ENCODE measurements at regions not wholly inside any gene's neighbourhood (a gene's known extent, or its start where the extent isn't known, plus 50 kb on each side); places are given as distances from the start of the nearest gene placed in this dataset.

DNA sequence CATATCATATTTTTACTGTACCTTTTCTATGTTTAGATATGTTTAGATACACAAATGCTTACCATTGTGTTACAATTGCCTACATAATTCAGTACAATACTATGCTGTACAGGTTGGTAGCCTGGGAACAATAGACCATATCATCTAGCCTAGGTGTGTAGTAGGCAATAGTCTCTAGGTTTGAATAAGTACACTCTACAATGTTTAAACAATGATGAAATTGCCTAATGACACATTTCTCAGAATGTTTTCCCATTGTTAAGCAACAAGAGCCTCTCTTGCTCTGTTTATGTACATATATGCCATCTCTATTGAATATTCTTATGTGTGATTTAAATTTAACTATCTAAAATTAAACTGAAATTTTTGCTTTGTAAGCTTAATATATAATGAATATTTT is 209.6 kb upstream of the ST8SIA4 start:
- Histone ChIP-seq H3K27me3 (ENCODE audit: control insufficient read depth, insufficient read depth, low read length) (no peaks in the 10 kb centered on the region), H3K9ac (no peak overlapping the region), H3K79me2 (no peaks in the 10 kb centered on the region), H3K4me1 (no peaks in the 10 kb centered on the region), H3K4me3 (ENCODE audit: low read depth, low read length) (no peak overlapping the region), H3K36me3 (ENCODE audit: control insufficient read depth, insufficient read depth, low read length) (no peaks in the 10 kb centered on the region), H2AFZ (no peak overlapping the region), H3K27ac (no peak overlapping the region), H3K9me3 (ENCODE audit: control insufficient read depth, low read length) (no peaks in the 10 kb centered on the region), H3K4me2 (ENCODE audit: low read length) (no peak overlapping the region)
- TF ChIP-seq CTCF (IDR thresholded peaks at IDR 0.05), result no peak

- Histone ChIP-seq H3K4me3 (ENCODE audit: low read depth, low read length) (no peak overlapping the region), H3K79me2 (no peaks in the 10 kb centered on the region), H3K27ac (no peak overlapping the region), H3K9ac (no peak overlapping the region), H3K4me2 (ENCODE audit: low read length) (no peak overlapping the region), H3K27me3 (ENCODE audit: control insufficient read depth, insufficient read depth, low read length) (no peaks in the 10 kb centered on the region), H3K9me3 (ENCODE audit: control insufficient read depth, low read length) (no peaks in the 10 kb centered on the region), H2AFZ (no peak overlapping the region), H3K36me3 (ENCODE audit: control insufficient read depth, insufficient read depth, low read length) (no peaks in the 10 kb centered on the region), H3K4me1 (no peaks in the 10 kb centered on the region)
- no peak for TF ChIP-seq CTCF (IDR thresholded peaks at IDR 0.05)
Observed at GRCh38 chr5:101103874-101104273, 200.8 kb upstream of the ST8SIA4 start.

DNA sequence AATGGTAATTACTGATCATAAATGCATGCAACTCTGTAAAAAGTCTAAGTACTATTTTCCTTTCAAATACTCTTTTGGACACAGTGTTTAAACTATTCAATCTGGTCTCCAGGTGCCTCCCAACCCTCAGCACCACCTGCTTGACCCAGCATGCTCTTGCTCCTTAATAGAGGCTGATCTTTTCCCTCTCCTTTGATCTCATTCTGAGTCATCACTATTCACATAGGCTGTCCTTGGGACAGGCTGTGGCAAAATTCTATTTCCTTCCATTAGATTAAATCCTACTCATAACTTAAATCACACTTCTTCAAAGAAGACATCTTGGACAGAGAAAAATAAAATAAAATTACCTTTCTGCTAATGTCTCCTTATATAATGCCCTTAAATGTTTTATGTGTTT is 199.4 kb upstream of the ST8SIA4 start:
- no peak overlapping the region for H3K4me2 ChIP-seq (ENCODE audit: low read length)
- TF ChIP-seq CTCF (IDR thresholded peaks at IDR 0.05), result no peak
- H3K9ac ChIP-seq, result no peak overlapping the region
- H3K27me3 ChIP-seq (ENCODE audit: control insufficient read depth, insufficient read depth, low read length), result no peaks in the 10 kb centered on the region
- H3K36me3 ChIP-seq (ENCODE audit: control insufficient read depth, insufficient read depth, low read length), result no peaks in the 10 kb centered on the region
- no peaks in the 10 kb centered on the region for H3K9me3 ChIP-seq (ENCODE audit: control insufficient read depth, low read length)
- H2AFZ ChIP-seq, result no peak overlapping the region
- H3K79me2 ChIP-seq, result no peaks in the 10 kb centered on the region
- no peak overlapping the region for H3K4me3 ChIP-seq (ENCODE audit: low read depth, low read length)
- H3K4me1 ChIP-seq, result no peaks in the 10 kb centered on the region
- H3K27ac ChIP-seq, result no peak overlapping the region

DNA sequence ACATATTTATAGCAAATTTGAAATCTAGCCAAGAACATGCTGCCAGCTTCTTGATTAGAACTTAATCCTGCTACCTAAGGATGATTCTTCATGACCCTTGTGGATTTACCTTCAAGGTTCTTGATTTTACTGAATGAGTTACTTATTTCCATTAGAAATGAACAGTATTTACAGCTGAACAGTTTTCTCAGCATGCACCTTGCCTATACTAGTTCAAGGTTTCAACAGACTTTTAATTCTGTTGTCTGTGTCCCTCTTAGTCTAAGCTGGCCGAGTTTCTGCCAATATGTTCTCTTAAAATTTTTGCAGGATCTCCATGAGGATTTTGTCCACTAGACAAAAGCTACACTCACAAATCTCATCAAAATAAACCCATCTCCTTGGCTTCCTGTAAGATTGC is 188.8 kb upstream of the ST8SIA4 start:
- Histone ChIP-seq H3K4me2 (ENCODE audit: low read length) (no peak overlapping the region), H3K27ac (no peak overlapping the region), H3K79me2 (no peaks in the 10 kb centered on the region), H3K4me3 (ENCODE audit: low read depth, low read length) (no peak overlapping the region), H3K4me1 (no peaks in the 10 kb centered on the region), H3K36me3 (ENCODE audit: control insufficient read depth, insufficient read depth, low read length) (no peaks in the 10 kb centered on the region), H2AFZ (no peak overlapping the region), H3K9ac (no peak overlapping the region), H3K27me3 (ENCODE audit: control insufficient read depth, insufficient read depth, low read length) (no peaks in the 10 kb centered on the region), H3K9me3 (ENCODE audit: control insufficient read depth, low read length) (no peaks in the 10 kb centered on the region)
- TF ChIP-seq CTCF (IDR thresholded peaks at IDR 0.05), result no peak

GRCh38 chr5:101084353-101084752 is 181.3 kb upstream of the ST8SIA4 start:
- H3K4me3 ChIP-seq (ENCODE audit: low read depth, low read length), result no peak overlapping the region
- TF ChIP-seq CTCF (IDR thresholded peaks at IDR 0.05), result no peak
- no peak overlapping the region for H3K27ac ChIP-seq

More at GRCh38 chr5:101084353-101084752, 181.3 kb upstream of the ST8SIA4 start:
- H3K9ac ChIP-seq, result no peak overlapping the region
- no peaks in the 10 kb centered on the region for H3K27me3 ChIP-seq (ENCODE audit: control insufficient read depth, insufficient read depth, low read length)
- H2AFZ ChIP-seq, result no peak overlapping the region
- no peaks in the 10 kb centered on the region for H3K79me2 ChIP-seq
- no peaks in the 10 kb centered on the region for H3K36me3 ChIP-seq (ENCODE audit: control insufficient read depth, insufficient read depth, low read length)
- no peaks in the 10 kb centered on the region for H3K9me3 ChIP-seq (ENCODE audit: control insufficient read depth, low read length)
- H3K4me1 ChIP-seq, result no peaks in the 10 kb centered on the region
- H3K4me2 ChIP-seq (ENCODE audit: low read length), result no peak overlapping the region
